LNCaP clone FGC (cell line): ENCODE measurements at regions not wholly inside any gene's neighbourhood (a gene's known extent, or its start where the extent isn't known, plus 50 kb on each side); places are given as distances from the start of the nearest gene placed in this dataset.

Experiments
- DNase-seq: peaks from one replicate; pipeline ENCODE4 v3.0.0-alpha.2; 2011; ENCODE audit warnings: low read depth
- H3K4me3 ChIP-seq: 2 replicates; pipeline ENCODE4 v1.5.1; 2011; ENCODE audit warnings: mild to moderate bottlenecking, low read depth, low read length, control low read depth
- CTCF ChIP-seq: IDR thresholded peaks from 2 replicates; pipeline ENCODE4 v1.5.1; 2012; ENCODE audit warnings: mild to moderate bottlenecking; ENCODE audit not compliant: control insufficient read depth, insufficient read depth; ENCODE audit errors: extremely low read depth

- no peak for TF ChIP-seq CTCF
- no peak overlapping the region for H3K4me3 ChIP-seq
- no peak for DNase-seq
These were observed 92.9 kb upstream of the NAA20 start for GRCh38 chr20:19924255-19924654.

GRCh38 chr20:19926591-19926990 is 90.6 kb upstream of the NAA20 start:
- no peak for DNase-seq
- H3K4me3 ChIP-seq: no peak overlapping the region
- no peak for TF ChIP-seq CTCF

- no peak for TF ChIP-seq CTCF
- no peak overlapping the region for H3K4me3 ChIP-seq
- DNase-seq: no peak
These were observed 88.7 kb upstream of the NAA20 start for GRCh38 chr20:19928328-19929011.

- DNase-seq: no peak
- no peak for TF ChIP-seq CTCF
- H3K4me3 ChIP-seq: no peak overlapping the region
These were observed 88.2 kb upstream of the NAA20 start for GRCh38 chr20:19929012-19929360.

- DNase-seq: no peak
- no peak for TF ChIP-seq CTCF
- H3K4me3 ChIP-seq: no peak overlapping the region
These were observed 87.5 kb upstream of the NAA20 start for GRCh38 chr20:19929481-19930145.

- no peak overlapping the region for H3K4me3 ChIP-seq
- no peak for TF ChIP-seq CTCF
- no peak for DNase-seq
These were observed 86.7 kb upstream of the NAA20 start for GRCh38 chr20:19930426-19930825.

- no peak overlapping the region for H3K4me3 ChIP-seq
- TF ChIP-seq CTCF: no peak
- DNase-seq: no peak
These were observed 84.9 kb upstream of the NAA20 start for GRCh38 chr20:19932170-19932667.
